ENCODE measurements at regions not wholly inside any gene's neighbourhood (a gene's known extent, or its start where the extent isn't known, plus 50 kb on each side); places are given as distances from the start of the nearest gene placed in this dataset.

DNA sequence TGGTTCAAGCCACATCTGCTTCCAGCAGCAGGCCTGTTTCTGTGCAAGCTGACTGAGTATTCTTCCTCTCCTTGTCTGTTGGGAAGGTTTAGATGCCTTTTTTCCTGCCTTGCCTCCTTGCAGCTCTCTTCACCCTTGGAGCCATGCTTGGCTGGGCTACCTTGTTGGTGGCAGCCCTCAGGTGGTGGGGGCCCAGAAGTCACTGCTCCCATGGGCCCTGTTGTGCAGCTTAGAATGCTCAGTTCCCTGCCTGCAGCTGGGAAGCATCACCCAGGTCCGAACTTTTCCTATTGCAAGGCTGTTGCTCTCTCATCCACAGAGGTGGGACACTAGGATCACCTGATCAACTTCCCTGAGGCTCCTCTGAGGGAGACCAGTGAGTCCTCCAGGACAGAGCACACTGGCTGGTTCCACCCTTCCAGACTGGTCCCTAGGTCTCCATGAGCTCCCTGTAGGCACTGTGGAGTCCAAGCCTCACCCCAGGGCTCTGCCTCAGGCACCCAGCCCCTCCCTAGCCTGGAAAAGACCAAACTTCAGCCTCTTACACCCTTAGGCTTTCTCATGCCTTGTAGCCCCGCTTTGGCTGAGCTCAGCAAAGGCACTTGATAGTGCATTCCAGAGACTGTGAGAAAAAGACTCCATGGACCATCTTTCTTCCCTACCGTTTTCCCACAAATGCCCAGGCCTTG, 219.3 kb upstream of the SH3BP4 start (continued):
- TF ChIP-seq CHD2 (IDR thresholded peaks at IDR 0.05; ENCODE audit: low read length) (no peak), SP1 (IDR thresholded peaks at IDR 0.05; ENCODE audit: low read depth, low read length) (no peak)
